ENCODE measurements at regions not wholly inside any gene's neighbourhood (a gene's known extent, or its start where the extent isn't known, plus 50 kb on each side); places are given as distances from the start of the nearest gene placed in this dataset.

DNA sequence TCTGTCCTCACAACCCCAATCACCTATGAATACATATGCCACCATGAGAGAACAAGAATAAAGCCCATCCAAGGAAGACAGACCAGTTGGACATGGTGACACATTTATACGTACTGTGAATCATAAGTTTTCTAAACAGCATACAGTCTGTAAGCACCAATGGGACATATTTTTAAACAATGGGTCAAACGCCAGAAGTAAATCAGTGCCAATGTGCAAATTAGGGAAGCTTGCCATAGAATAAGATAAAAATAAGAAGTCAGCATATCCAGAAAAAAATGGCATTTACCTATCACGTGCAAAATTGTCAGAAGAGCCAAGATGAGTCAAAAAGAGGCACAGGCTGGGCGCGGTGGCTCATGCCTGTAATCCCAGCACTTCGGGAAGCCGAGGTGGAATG lies 910.4 kb downstream of the SORCS1 start:
- Mint-ChIP-seq H3K36me3 (no peaks in the 10 kb centered on the region), H3K4me1 (no peaks in the 10 kb centered on the region), H3K27ac (no peak overlapping the region), H3K4me3 (no peak overlapping the region), H3K27me3 (no peaks in the 10 kb centered on the region), H3K9me3 (no peaks in the 10 kb centered on the region)
- no peak for DNase-seq

GRCh38 chr10:106252541-106252940 lies 912.0 kb downstream of the SORCS1 start:
- no peaks in the 10 kb centered on the region for H3K9me3 Mint-ChIP-seq
- no peaks in the 10 kb centered on the region for H3K36me3 Mint-ChIP-seq
- no peak overlapping the region for H3K4me3 Mint-ChIP-seq
- DNase-seq = no peak
- H3K4me1 Mint-ChIP-seq = no peaks in the 10 kb centered on the region
- no peak overlapping the region for H3K27ac Mint-ChIP-seq
- no peaks in the 10 kb centered on the region for H3K27me3 Mint-ChIP-seq

GRCh38 chr10:106251573-106251972 lies 912.9 kb downstream of the SORCS1 start:
- Mint-ChIP-seq H3K36me3 (no peaks in the 10 kb centered on the region), H3K4me3 (no peak overlapping the region)

DNA sequence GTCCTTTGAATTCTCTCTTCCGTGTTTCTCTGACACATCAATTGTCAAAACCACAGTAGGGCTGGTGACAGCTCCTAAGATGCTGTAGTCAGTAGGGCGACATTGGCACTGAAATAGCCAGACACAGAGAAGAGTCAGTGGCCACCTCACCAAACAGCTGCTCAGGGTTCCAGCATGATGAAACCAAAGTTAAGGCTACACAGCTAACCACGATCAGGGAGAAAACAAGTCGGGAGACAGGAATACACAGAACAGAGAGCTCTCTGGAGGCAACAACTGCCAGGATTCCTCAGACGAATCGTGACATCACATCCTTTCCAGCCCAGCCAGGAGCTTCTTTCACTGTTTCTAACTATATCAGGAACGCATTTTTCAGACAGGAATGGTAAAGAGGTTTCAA lies 922.2 kb downstream of the SORCS1 start:
- no peaks in the 10 kb centered on the region for H3K27me3 Mint-ChIP-seq
- no peaks in the 10 kb centered on the region for H3K4me1 Mint-ChIP-seq
- DNase-seq = no peak
- no peaks in the 10 kb centered on the region for H3K9me3 Mint-ChIP-seq
- H3K4me3 Mint-ChIP-seq = no peak overlapping the region
- no peaks in the 10 kb centered on the region for H3K36me3 Mint-ChIP-seq
- H3K27ac Mint-ChIP-seq = no peak overlapping the region

More at GRCh38 chr10:106251573-106251972, 912.9 kb downstream of the SORCS1 start:
- Mint-ChIP-seq H3K9me3 (no peaks in the 10 kb centered on the region), H3K4me1 (no peaks in the 10 kb centered on the region), H3K27ac (no peak overlapping the region), H3K27me3 (no peaks in the 10 kb centered on the region)
- no peak for DNase-seq

GRCh38 chr10:106226828-106227227 lies 937.7 kb downstream of the SORCS1 start:
- Mint-ChIP-seq H3K36me3 (no peaks in the 10 kb centered on the region), H3K4me1 (no peaks in the 10 kb centered on the region), H3K9me3 (peaks cover 7% of the 10 kb centered on the region), H3K27ac (no peak overlapping the region), H3K27me3 (no peaks in the 10 kb centered on the region), H3K4me3 (no peak overlapping the region)
- DNase-seq = no peak

GRCh38 chr10:106226142-106226541 lies 938.4 kb downstream of the SORCS1 start:
- peaks cover 7% of the 10 kb centered on the region for H3K9me3 Mint-ChIP-seq
- no peaks in the 10 kb centered on the region for H3K27me3 Mint-ChIP-seq
- no peak overlapping the region for H3K27ac Mint-ChIP-seq
- no peak for DNase-seq
- H3K4me3 Mint-ChIP-seq = no peak overlapping the region
- no peaks in the 10 kb centered on the region for H3K4me1 Mint-ChIP-seq
- H3K36me3 Mint-ChIP-seq = no peaks in the 10 kb centered on the region

GRCh38 chr10:106224676-106225075 lies 939.8 kb downstream of the SORCS1 start:
- DNase-seq = no peak
- no peaks in the 10 kb centered on the region for H3K4me1 Mint-ChIP-seq
- H3K27me3 Mint-ChIP-seq = no peaks in the 10 kb centered on the region
- peaks cover 5% of the 10 kb centered on the region for H3K9me3 Mint-ChIP-seq
- no peak overlapping the region for H3K27ac Mint-ChIP-seq
- no peak overlapping the region for H3K4me3 Mint-ChIP-seq
- no peaks in the 10 kb centered on the region for H3K36me3 Mint-ChIP-seq

GRCh38 chr10:106217627-106218026 lies 946.9 kb downstream of the SORCS1 start:
- Mint-ChIP-seq H3K36me3 (no peaks in the 10 kb centered on the region), H3K27ac (no peak overlapping the region), H3K9me3 (peaks cover 2% of the 10 kb centered on the region), H3K27me3 (no peaks in the 10 kb centered on the region), H3K4me1 (no peaks in the 10 kb centered on the region), H3K4me3 (no peak overlapping the region)
- no peak for DNase-seq

DNA sequence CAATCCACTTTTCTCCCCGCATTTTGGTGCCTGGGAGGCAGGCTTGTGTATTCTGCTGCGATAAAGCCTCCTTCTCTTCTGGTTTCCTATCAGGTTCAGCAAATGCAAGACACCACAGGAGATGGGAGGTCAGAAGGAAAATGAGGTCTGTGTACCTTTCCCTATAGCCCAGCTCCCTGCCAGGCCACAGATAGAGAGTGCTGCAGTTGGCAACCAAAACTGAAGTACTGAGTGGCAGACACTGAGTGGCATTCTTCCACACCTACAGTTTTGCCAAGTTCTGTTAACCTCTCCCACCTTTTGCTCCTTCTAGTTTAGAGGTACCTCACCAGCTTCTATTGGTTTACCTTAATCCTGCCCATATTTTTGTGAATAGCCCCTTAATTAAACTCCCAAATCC lies 948.4 kb downstream of the SORCS1 start:
- no peaks in the 10 kb centered on the region for H3K36me3 Mint-ChIP-seq

GRCh38 chr10:106214243-106214642 lies 950.3 kb downstream of the SORCS1 start:
- H3K36me3 Mint-ChIP-seq = no peaks in the 10 kb centered on the region
- no peaks in the 10 kb centered on the region for H3K4me1 Mint-ChIP-seq
- no peak overlapping the region for H3K4me3 Mint-ChIP-seq
- H3K27ac Mint-ChIP-seq = no peak overlapping the region
- no peaks in the 10 kb centered on the region for H3K27me3 Mint-ChIP-seq
- peaks cover 6% of the 10 kb centered on the region for H3K9me3 Mint-ChIP-seq
- no peak for DNase-seq

More for the DNA sequence above, 948.4 kb downstream of the SORCS1 start:
- no peaks in the 10 kb centered on the region for H3K27me3 Mint-ChIP-seq
- DNase-seq = no peak
- H3K4me1 Mint-ChIP-seq = no peaks in the 10 kb centered on the region
- H3K4me3 Mint-ChIP-seq = no peak overlapping the region
- H3K9me3 Mint-ChIP-seq = peaks cover 3% of the 10 kb centered on the region
- H3K27ac Mint-ChIP-seq = no peak overlapping the region

- Mint-ChIP-seq H3K4me1 (no peaks in the 10 kb centered on the region), H3K27me3 (no peaks in the 10 kb centered on the region), H3K36me3 (no peaks in the 10 kb centered on the region), H3K27ac (no peak overlapping the region), H3K9me3 (peaks cover 6% of the 10 kb centered on the region), H3K4me3 (no peak overlapping the region)
- DNase-seq = no peak
Measured at GRCh38 chr10:106213493-106213892, 951.0 kb downstream of the SORCS1 start.

DNA sequence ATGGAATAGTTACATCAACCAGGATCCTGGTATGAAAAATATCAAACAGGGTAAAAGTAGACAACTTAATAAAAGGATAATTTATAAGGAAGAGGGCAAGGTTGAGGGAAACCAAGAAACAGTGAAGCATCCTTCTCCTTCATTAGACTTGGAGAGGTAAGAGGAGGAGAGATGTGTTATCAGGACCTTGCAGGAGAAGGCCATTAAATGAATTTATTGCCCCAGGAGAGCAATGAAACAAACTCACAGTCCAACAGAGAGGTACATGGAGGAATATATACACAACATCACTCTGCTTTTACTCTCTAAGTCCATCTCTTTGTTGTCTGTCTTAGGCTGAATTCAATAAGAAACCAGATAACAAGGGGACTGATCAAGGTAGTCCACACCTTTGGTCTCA lies 966.2 kb downstream of the SORCS1 start:
- H3K36me3 Mint-ChIP-seq = no peaks in the 10 kb centered on the region
- H3K27ac Mint-ChIP-seq = no peak overlapping the region
- DNase-seq = no peak
- H3K27me3 Mint-ChIP-seq = no peaks in the 10 kb centered on the region
- no peaks in the 10 kb centered on the region for H3K9me3 Mint-ChIP-seq
- H3K4me3 Mint-ChIP-seq = no peak overlapping the region
- H3K4me1 Mint-ChIP-seq = no peaks in the 10 kb centered on the region

GRCh38 chr10:106189292-106189691 lies 975.2 kb downstream of the SORCS1 start:
- DNase-seq = peak; percentile 4
- no peaks in the 10 kb centered on the region for H3K9me3 Mint-ChIP-seq
- no peaks in the 10 kb centered on the region for H3K4me1 Mint-ChIP-seq
- H3K27me3 Mint-ChIP-seq = no peaks in the 10 kb centered on the region
- no peak overlapping the region for H3K4me3 Mint-ChIP-seq
- H3K27ac Mint-ChIP-seq = no peak overlapping the region
- no peaks in the 10 kb centered on the region for H3K36me3 Mint-ChIP-seq

- H3K9me3 Mint-ChIP-seq = no peaks in the 10 kb centered on the region
- no peaks in the 10 kb centered on the region for H3K4me1 Mint-ChIP-seq
- H3K4me3 Mint-ChIP-seq = no peak overlapping the region
- H3K36me3 Mint-ChIP-seq = no peaks in the 10 kb centered on the region
- H3K27me3 Mint-ChIP-seq = no peaks in the 10 kb centered on the region
- no peak overlapping the region for H3K27ac Mint-ChIP-seq
- DNase-seq = no peak
Measured at GRCh38 chr10:106185951-106186350, 978.6 kb downstream of the SORCS1 start.

DNA sequence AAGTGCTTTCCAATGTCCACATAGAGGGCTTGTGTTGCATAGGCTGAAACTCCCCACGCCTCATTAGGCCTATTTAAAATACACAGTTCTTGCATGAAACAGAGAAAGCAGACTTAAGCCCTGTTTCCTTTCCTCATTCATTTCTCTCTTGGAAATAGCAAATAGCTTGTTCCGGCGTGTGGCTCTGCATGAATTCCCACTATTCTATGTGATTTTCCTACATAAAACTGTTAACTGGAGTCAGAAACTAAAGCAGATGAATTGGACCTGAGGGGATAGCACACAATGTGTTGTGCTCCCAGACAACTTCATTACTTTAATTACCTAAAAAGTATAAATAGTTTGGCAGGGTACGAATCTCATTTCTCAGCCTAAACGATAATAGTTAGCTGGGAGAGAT lies 981.5 kb downstream of the SORCS1 start:
- no peak for DNase-seq
- H3K4me1 Mint-ChIP-seq = no peaks in the 10 kb centered on the region
- no peak overlapping the region for H3K27ac Mint-ChIP-seq
- no peak overlapping the region for H3K4me3 Mint-ChIP-seq
- H3K36me3 Mint-ChIP-seq = no peaks in the 10 kb centered on the region
- no peaks in the 10 kb centered on the region for H3K27me3 Mint-ChIP-seq
- no peaks in the 10 kb centered on the region for H3K9me3 Mint-ChIP-seq

- DNase-seq = no peak
- Mint-ChIP-seq H3K4me3 (no peak overlapping the region), H3K36me3 (no peaks in the 10 kb centered on the region), H3K9me3 (no peaks in the 10 kb centered on the region), H3K27me3 (no peaks in the 10 kb centered on the region), H3K4me1 (no peaks in the 10 kb centered on the region), H3K27ac (no peak overlapping the region)
Measured at GRCh38 chr10:106182542-106182941, 982.0 kb downstream of the SORCS1 start.

GRCh38 chr10:106181501-106181900 lies 983.0 kb downstream of the SORCS1 start:
- Mint-ChIP-seq H3K36me3 (no peaks in the 10 kb centered on the region), H3K27me3 (no peaks in the 10 kb centered on the region), H3K27ac (no peak overlapping the region), H3K4me1 (no peaks in the 10 kb centered on the region), H3K9me3 (no peaks in the 10 kb centered on the region), H3K4me3 (no peak overlapping the region)
- no peak for DNase-seq
